NCI-H1105 (cell line): ENCODE measurements at regions not wholly inside any gene's neighbourhood (a gene's known extent, or its start where the extent isn't known, plus 50 kb on each side); places are given as distances from the start of the nearest gene placed in this dataset.

Experiments used
- DNase-seq: peaks from one replicate; lab custom pipeline; 2025; lab: John Stamatoyannopoulos, UW

- DNase-seq, result no peak
Observed at GRCh38 chr5:29811914-29812679, 1381.4 kb upstream of the CDH6 start.

DNA sequence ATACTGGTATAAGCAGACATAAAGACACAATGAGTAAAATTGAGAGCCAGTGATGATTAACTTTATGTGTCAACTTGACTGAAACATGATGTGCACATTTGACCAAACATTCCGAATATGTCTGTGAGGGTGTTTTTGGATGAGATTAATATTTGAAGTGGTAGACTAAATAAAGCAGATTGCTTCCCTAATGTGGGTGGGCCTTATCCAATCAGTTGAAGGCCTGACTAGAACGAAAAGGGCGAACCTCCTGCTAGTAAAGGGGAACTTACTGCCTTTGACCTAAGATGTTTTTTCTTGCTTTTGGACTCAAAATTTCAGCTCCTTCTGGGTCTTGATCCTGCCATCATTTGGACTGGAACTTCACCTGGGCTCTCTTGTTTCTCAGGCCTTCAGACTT is 1387.7 kb upstream of the CDH6 start:
- DNase-seq, result no peak

- no peak for DNase-seq
Observed at GRCh38 chr5:29800752-29801151, 1392.7 kb upstream of the CDH6 start.

- DNase-seq, result no peak
Observed at GRCh38 chr5:29796013-29796412, 1397.5 kb upstream of the CDH6 start.

DNA sequence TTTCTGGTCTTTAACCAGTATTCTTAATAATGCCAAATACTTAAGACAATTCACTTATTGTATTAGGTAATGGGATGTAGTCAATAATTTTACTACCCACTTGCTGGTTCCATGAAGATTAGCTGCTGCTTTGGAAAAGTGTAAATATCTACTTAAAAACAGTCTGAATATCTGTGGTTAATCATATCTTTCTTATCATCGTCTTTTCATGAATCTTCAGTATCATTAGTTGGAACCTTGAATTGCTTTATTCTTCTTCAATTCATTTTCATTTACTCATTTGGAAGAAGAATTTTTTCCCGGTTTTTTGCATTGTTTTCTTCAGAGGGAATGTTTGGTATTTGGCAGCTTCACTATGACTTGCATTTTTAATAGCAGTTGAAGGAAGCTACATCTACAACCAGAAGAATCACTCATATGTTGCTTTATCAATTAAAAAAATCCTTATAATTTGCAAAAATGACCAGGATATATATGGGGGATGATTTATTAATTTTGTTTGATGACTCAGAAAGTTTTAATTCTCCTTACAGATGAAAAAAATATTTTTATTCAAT is 1398.3 kb upstream of the CDH6 start:
- no peak for DNase-seq

DNA sequence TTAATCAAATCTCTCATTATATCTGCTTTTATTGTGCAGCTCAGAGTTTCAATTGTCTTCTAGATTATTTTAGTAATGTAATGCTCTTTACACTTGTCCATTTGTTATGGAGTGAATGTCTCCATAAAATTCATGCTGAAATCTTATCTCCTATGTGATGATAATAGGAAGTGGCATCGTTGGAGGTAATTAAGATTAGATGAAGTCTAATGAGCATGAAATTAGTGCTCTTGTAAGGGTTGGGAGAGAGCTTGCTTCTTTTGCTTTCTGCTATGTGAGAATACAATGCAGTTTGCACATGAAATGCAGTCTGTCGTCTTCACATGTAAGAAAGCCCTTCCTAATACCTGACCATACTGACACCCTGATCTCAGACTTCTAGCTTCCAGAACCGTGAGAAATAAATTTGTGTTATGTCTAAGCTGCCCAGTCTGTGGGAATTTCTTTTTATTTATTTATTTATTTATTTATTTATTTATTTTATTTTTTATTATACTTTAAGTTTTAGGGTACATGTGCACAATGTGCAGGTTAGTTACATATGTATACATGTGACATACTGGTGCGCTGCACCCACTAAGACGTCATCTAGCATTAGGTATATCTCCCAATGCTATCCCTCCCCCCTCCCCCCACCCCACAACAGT is 1399.2 kb upstream of the CDH6 start:
- DNase-seq, result no peak

DNA sequence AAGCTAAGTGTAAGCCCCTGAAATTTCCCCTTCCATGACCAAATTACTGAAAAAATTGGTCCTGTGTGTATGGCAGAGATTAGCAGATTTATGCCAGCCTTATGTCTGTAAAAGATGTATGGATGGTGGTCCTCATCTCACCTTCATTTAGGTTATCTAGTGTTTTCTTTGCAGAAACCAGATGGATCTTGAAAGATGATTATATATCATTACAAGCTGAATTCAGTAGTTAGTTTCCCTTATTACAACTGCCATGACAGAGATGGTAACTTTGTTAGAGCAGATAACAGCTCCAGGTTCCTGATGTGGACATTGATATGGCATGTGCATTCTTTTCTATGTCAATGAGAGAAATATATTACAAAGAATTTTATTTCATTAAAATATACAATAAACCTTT is 1403.2 kb upstream of the CDH6 start:
- no peak for DNase-seq

- DNase-seq, result no peak
Observed at GRCh38 chr5:29780401-29780800, 1413.1 kb upstream of the CDH6 start.

DNA sequence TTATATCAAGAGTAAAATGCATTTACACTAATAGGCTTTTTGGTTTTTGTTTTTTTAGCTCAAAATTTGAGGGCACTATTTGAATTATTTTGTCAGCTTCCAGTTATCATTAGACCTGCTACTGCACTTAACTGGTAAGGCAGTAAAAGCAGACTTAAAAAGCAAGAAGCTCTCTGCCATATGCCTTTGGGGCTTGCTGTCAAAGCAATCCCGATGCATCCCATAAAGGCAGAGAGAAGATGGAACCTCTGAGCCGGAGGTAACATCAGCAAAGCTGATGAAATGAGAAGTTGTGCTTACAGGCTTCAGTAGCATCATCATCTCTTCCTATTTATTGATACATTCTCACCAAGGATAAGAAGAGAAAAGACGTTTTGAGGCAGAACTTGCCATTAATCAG is 1414.3 kb upstream of the CDH6 start:
- no peak for DNase-seq

GRCh38 chr5:29777373-29777772 is 1416.1 kb upstream of the CDH6 start:
- DNase-seq, result no peak

- no peak for DNase-seq
Observed at GRCh38 chr5:29770936-29771335, 1422.5 kb upstream of the CDH6 start.

- DNase-seq, result no peak
Observed at GRCh38 chr5:29769474-29769873, 1424.0 kb upstream of the CDH6 start.

- DNase-seq, result no peak
Observed at GRCh38 chr5:29758986-29759421, 1434.5 kb upstream of the CDH6 start.

DNA sequence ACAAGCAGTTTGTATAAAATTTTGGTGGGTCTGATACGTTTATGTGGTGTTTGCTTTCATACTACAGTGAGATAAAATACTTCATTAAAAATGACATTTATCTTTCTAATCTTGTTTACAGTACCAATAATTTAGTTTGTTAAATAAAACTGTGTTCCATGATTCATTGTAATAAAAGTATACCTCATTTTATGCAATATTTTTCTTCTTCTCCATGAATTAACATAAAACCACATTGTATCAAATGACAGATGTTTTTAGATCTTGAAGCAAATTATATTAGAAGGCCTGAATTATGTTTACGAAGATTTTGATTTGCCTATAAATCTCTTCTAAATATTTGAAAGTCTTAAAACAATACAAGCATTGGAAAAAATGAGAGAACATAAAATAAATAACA is 1443.0 kb upstream of the CDH6 start:
- DNase-seq, result no peak

GRCh38 chr5:29744618-29745017 is 1448.9 kb upstream of the CDH6 start:
- no peak for DNase-seq

DNA sequence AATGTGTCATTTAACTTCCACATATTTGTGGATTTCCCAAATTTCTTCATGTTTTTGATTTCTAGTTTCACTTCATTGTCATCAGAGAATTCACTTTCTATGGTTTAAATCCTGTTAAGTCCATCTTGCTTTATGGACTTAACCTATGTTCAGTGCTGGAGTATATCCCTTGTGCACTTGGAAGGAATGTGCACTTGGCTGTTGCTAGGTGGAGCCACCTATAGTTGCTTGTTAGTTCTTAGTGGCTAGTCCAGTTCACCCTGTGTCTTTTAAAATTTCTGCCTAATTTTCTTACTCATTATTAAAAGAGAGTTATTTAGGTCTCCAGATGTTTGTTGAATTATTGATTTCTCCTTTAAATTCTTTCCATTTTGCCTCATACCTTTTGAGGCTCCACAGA is 1472.5 kb upstream of the CDH6 start:
- DNase-seq, result no peak

DNA sequence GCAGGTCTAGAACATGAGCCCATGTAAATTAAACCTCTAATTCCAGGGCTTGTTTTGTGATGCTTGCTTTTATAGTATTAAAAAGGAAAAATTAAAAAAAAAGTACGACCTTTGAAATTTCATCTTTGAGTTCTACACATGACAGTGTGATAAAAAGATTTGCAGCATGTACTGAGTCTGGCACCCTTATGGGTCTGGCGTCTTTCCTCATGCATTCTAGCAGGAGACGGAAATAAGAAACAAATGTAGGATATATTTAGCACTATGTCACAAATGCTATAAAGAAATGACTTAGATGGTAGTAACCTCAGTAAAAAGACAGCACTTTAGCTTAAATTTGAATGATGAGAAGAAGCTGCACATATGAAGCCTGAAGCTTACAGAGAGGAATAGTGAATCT is 1474.3 kb upstream of the CDH6 start:
- no peak for DNase-seq

- no peak for DNase-seq
Observed at GRCh38 chr5:29715167-29715566, 1478.3 kb upstream of the CDH6 start.

- DNase-seq, result no peak
Observed at GRCh38 chr5:29702875-29703274, 1490.6 kb upstream of the CDH6 start.

- DNase-seq, result no peak
Observed at GRCh38 chr5:29701600-29701999, 1491.9 kb upstream of the CDH6 start.

GRCh38 chr5:29697785-29698414 is 1495.6 kb upstream of the CDH6 start:
- peak; percentile 8 for DNase-seq

DNA sequence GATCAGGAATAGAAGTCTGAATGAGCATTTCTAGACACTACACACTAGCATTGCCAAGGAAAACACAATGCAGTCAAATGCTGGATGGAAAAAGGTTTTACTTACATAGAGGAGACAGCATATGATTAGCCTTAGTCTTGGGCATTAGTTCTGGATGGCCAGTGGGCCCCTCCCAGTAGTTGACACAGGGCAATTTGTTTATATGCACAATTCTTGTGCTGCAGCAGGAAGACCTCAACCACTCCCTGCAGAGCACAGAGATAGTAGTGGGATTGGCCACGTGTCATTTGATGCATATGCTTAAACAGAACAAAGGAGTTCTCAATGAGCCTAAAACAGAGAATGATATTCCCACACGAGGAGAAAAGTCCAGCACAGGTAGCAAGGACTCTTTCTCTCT is 1496.2 kb upstream of the CDH6 start:
- no peak for DNase-seq

DNA sequence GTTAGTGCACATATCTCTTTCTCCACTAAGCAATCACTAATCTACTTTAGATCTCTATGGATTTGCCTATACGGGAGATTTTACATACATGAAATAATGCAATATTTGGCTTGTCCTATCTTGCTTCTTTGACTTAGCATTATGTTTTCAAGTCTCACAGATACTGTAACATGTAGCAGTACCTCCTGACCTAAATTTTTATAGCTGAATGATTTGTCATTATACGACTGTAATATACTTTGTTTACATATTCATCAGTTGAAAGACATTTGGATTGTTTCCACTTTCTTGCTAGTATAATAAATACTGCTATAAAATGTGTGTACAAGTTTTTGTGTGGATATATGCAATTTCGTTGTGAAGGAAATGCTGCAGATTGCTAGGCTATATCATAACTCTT is 1520.8 kb upstream of the CDH6 start:
- DNase-seq, result no peak
